ENCODE measurements at regions not wholly inside any gene's neighbourhood (a gene's known extent, or its start where the extent isn't known, plus 50 kb on each side); places are given as distances from the start of the nearest gene placed in this dataset.

GRCh38 chr11:116557282-116557681, 215.5 kb downstream of the BUD13 start:
- DNase-seq (ENCODE audit: low read depth in 2 of 2), result no peak

GRCh38 chr11:116556483-116556882, 216.3 kb downstream of the BUD13 start:
- no peak for DNase-seq (ENCODE audit: low read depth in 2 of 2)

GRCh38 chr11:116553482-116553881, 219.3 kb downstream of the BUD13 start:
- no peak for DNase-seq (ENCODE audit: low read depth in 2 of 2)

GRCh38 chr11:116551576-116551975, 221.2 kb downstream of the BUD13 start:
- no peak for DNase-seq (ENCODE audit: low read depth in 2 of 2)

GRCh38 chr11:116548256-116548655, 224.5 kb downstream of the BUD13 start:
- no peak for DNase-seq (ENCODE audit: low read depth in 2 of 2)

- DNase-seq (ENCODE audit: low read depth in 2 of 2), result no peak
Observed at GRCh38 chr11:116547571-116547970, 225.2 kb downstream of the BUD13 start.

- no peak for DNase-seq (ENCODE audit: low read depth in 2 of 2)
Observed at GRCh38 chr11:116545912-116546311, 226.9 kb downstream of the BUD13 start.

- DNase-seq (ENCODE audit: low read depth in 2 of 2), result no peak
Observed at GRCh38 chr11:116544721-116545120, 228.1 kb downstream of the BUD13 start.

- DNase-seq (ENCODE audit: low read depth in 2 of 2), result no peak
Observed at GRCh38 chr11:116543911-116544475, 228.8 kb downstream of the BUD13 start.

- DNase-seq (ENCODE audit: low read depth in 2 of 2), result no peak
Observed at GRCh38 chr11:116543099-116543498, 229.7 kb downstream of the BUD13 start.

GRCh38 chr11:116542406-116542805, 230.4 kb downstream of the BUD13 start:
- no peak for DNase-seq (ENCODE audit: low read depth in 2 of 2)

GRCh38 chr11:116541460-116541859, 231.3 kb downstream of the BUD13 start:
- DNase-seq (ENCODE audit: low read depth in 2 of 2), result no peak

- no peak for DNase-seq (ENCODE audit: low read depth in 2 of 2)
Observed at GRCh38 chr11:116540645-116541304, 232.0 kb downstream of the BUD13 start.

- DNase-seq (ENCODE audit: low read depth in 2 of 2), result no peak
Observed at GRCh38 chr11:116539836-116540418, 232.9 kb downstream of the BUD13 start.

- DNase-seq (ENCODE audit: low read depth in 2 of 2), result no peak
Observed at GRCh38 chr11:116539211-116539610, 233.6 kb downstream of the BUD13 start.

- DNase-seq (ENCODE audit: low read depth in 2 of 2), result no peak
Observed at GRCh38 chr11:116538677-116539076, 234.1 kb downstream of the BUD13 start.

- no peak for DNase-seq (ENCODE audit: low read depth in 2 of 2)
Observed at GRCh38 chr11:116537709-116538108, 235.1 kb downstream of the BUD13 start.

GRCh38 chr11:116537121-116537520, 235.7 kb downstream of the BUD13 start:
- no peak for DNase-seq (ENCODE audit: low read depth in 2 of 2)

GRCh38 chr11:116536416-116536815, 236.4 kb downstream of the BUD13 start:
- no peak for DNase-seq (ENCODE audit: low read depth in 2 of 2)

- DNase-seq (ENCODE audit: low read depth in 2 of 2), result no peak
Observed at GRCh38 chr11:116535994-116536393, 236.8 kb downstream of the BUD13 start.

GRCh38 chr11:116535120-116535519, 237.7 kb downstream of the BUD13 start:
- DNase-seq (ENCODE audit: low read depth in 2 of 2), result no peak

- DNase-seq (ENCODE audit: low read depth in 2 of 2), result no peak
Observed at GRCh38 chr11:116534270-116534975, 238.4 kb downstream of the BUD13 start.

Data from stimulated activated CD4-positive, alpha-beta T cell treated with anti-CD3 and anti-CD28 coated beads, Interleukin-1b, Interleukin-23, amount 100 ng/mL, for 4 hours (primary cell).